Omental fat pad (tissue), 3 donors: ENCODE measurements at regions not wholly inside any gene's neighbourhood (a gene's known extent, or its start where the extent isn't known, plus 50 kb on each side); places are given as distances from the start of the nearest gene placed in this dataset.
"Not testable (repeated sequence)": the region's sequence is repeated elsewhere in the genome, so short reads cannot be mapped to it uniquely, and the experiment has no call there.

ENCODE experiments used
- ATAC-seq: fragments of 150-250 bp; one replicate; pipeline ENCODE4 v1.9.1; 2016; ENCODE audit warnings: mild to moderate bottlenecking, moderate library complexity; ENCODE audit not compliant: low FRiP score
- DNase-seq: peaks from one replicate; pipeline ENCODE4 v3.0.0-alpha.2; 2019; ENCODE audit warnings: low spot score
- TF ChIP-seq, protein P1 (sequence below), 3 donors: fragments of 450-650 bp; IDR thresholded peaks; one replicate each; pipeline ENCODE4 v1.5.1; 2016 to 2017; ENCODE audit warnings: antibody characterized with exemption in 3 of 3, mild to moderate bottlenecking in 3 of 3, moderate library complexity in 2 of 3

DNA sequence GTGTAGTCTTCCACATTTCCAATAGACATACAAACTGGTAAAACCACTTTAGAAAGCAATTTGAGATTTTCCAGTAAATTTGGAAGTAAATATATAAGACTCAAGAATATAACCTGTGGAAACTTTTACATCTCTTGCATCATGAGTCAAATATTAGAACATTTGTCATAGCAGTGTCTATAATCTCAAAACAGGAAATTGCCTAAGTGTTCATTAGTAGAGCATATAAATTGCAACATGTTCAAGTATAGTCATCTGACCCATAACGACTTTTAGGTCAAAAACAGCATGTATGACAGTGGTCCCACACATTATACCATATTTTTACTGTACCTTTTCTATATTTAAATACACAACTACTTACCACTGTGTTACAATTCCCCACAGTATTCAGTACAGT, 555.9 kb upstream of the VRK2 start:
- TF ChIP-seq, protein P1, sequence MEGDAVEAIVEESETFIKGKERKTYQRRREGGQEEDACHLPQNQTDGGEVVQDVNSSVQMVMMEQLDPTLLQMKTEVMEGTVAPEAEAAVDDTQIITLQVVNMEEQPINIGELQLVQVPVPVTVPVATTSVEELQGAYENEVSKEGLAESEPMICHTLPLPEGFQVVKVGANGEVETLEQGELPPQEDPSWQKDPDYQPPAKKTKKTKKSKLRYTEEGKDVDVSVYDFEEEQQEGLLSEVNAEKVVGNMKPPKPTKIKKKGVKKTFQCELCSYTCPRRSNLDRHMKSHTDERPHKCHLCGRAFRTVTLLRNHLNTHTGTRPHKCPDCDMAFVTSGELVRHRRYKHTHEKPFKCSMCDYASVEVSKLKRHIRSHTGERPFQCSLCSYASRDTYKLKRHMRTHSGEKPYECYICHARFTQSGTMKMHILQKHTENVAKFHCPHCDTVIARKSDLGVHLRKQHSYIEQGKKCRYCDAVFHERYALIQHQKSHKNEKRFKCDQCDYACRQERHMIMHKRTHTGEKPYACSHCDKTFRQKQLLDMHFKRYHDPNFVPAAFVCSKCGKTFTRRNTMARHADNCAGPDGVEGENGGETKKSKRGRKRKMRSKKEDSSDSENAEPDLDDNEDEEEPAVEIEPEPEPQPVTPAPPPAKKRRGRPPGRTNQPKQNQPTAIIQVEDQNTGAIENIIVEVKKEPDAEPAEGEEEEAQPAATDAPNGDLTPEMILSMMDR (IDR thresholded peaks at IDR 0.05): no peak
- no peak for ATAC-seq
- DNase-seq: no peak

DNA sequence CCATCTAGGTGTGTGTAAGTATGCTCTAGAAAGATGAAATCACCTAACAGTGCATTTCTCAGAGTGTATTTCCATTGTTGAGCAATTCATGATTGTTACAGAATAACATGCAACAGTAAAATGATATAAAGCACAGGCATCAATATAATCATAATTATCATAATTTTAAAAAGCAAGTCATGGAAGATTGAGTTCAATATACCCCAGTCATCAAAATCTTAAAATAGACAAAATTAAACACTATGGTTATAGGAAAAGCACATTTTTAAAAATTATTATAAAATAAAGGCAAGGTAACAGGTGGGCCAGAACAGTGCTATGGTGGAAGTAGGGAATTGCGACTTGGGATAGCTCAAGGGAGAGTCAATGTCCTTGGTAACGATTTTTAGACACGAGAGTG, 555.4 kb upstream of the VRK2 start:
- DNase-seq: no peak
- ATAC-seq: no peak
- TF ChIP-seq, protein P1 (IDR thresholded peaks at IDR 0.05): no peak

DNA sequence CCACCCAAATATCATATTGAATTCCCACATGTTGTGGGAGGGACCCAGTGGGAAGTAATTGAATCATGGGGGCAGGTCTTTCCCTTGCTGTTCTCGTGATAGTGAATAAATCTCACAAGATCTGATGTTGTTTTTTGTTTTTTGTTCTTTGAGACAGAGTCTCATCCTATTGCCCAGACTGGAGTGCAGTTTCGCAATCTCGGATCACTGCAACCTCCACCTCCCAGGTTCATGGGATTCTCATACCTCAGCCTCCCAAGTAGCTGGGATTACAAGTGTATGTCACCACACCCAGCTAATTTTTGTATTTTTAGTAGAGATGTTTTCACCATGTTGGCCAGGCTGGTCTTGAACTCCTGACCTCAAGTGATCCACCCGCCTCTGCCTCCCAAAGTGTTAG, 552.6 kb upstream of the VRK2 start:
- DNase-seq, ATAC-seq: not testable (repeated sequence)

DNA sequence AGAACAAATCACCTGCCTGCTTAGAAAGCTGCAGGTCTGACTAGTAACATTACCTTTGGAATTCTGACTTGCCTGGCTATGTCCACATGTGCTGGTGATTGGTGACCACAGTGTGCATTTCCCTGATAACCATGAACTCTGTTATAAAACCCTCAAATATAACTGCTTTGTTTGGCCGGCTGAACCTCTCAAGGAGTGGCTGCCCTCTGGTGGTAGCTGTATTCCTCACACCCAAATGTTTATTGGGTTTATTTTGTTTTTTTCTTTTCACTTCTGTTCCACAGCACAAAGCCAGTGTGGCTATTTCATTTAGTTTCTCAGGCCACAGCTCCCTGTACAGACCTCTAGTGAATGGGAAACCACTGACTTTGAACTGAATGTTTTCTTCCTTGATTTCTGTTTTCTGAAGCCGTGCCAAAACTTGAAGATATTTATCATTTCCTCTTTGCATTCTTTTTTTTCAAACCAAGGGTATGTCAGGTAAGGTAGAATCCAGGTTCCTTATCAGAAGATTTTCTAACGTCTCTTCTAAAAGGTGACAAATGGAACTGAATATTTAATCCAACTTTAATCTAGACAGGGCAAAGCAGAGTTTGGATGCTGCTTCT, 549.0 kb upstream of the VRK2 start:
- TF ChIP-seq, protein P1 (IDR thresholded peaks at IDR 0.05): no peak
- no peak for ATAC-seq
- DNase-seq: peak; percentile 29

DNA sequence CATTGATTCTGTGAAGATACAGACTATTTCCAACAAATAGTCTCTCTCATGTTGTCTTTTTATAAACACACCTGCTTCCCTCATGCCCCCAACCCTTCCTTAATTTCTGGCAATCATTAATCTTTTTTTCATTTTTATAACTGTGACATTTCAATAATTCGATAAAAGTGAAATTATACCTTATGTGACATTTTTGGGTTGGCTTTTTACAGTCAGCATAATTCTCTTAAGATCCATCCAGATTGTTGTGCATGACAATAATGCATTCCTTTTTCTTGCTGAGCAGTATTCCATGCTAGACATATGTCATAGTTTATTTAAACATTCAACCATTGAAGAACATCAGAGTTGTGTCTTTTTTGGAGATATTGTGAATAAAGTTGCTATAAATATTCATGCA, 541.8 kb upstream of the VRK2 start:
- TF ChIP-seq, protein P1 (IDR thresholded peaks at IDR 0.05): no peak
- DNase-seq (no peak), ATAC-seq (no peak)

DNA sequence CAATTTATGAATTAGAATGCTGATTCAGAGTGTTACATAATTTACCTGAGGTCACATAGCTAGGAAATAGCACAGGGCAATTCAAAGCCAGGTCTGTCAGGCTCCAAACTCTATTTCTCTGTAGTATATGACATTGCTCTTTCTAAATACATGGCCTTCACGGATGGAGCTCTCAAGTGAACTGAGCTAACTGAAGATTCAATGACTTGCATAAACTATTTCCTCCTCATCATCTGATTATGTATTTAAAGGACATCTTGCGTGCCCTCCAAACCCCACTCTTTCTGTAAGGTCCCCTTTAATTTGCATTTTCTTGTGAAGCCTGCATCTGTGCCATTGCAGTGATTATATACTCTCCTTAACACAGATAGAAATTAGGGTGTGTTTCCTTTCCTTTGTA, 537.4 kb upstream of the VRK2 start:
- ATAC-seq (no peak), DNase-seq (no peak)
- TF ChIP-seq, protein P1 (IDR thresholded peaks at IDR 0.05): no peak

DNA sequence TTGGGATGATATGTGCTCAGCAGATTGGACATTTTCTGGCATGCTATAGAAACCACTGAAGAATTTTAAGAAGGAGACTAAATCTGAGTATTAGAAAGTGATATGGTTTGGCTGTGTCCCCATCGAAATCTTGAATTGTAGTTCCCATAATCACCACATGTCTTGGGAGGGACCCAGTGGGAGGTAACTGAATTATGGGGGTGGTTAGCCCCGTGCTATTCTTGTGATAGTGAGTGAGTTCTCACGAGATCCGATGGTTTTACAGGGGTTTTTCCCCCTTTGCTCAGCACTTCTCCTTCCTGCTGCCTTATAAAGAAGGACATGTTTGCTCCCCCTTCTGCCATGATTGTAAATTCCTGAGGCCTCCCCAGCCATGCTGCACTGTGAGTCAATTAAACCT, 535.9 kb upstream of the VRK2 start:
- ATAC-seq: no peak
- TF ChIP-seq, protein P1 (IDR thresholded peaks at IDR 0.05): no peak
- DNase-seq: no peak

DNA sequence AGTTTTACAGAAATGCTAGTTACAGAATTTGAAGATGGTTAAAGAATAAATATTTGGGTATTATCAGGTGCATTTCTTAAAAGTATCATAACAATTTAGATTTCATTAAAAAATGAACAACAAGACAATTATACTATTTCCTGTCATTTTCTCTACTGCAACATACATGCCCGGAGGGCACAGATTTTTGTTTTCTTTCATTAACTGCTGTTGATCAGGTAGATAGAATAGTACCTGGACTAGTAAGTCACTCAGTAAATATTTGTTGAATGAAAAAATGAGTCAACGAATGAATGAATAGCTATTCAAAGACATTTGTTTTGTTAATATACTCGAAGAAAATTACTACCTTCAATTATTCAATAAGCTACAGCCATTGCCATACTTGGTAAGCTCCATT, 531.2 kb upstream of the VRK2 start:
- no peak for ATAC-seq
- no peak for DNase-seq
- TF ChIP-seq, protein P1 (IDR thresholded peaks at IDR 0.05): no peak
